ENCODE measurements at regions not wholly inside any gene's neighbourhood (a gene's known extent, or its start where the extent isn't known, plus 50 kb on each side); places are given as distances from the start of the nearest gene placed in this dataset.

DNA sequence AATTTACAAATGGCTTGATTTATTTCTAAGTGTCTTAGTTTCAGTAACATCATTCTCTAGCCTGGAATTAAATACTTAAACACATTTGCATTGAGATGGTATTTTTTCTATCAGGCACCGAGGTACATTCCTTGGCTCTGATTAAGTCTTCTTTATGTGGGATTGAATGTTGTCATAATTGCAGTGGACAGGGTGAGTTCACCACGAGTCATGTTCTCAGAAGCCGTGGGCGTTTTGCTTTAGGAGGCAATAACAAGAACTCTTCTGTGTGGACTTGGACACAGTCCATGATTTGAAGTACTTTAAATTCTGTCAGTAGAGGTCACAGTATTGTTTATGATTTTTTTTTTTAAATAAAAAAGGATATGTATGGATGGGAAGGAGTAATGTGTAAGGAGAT is 57.1 kb upstream of the EFHC2 start:
- TF ChIP-seq, protein P1, sequence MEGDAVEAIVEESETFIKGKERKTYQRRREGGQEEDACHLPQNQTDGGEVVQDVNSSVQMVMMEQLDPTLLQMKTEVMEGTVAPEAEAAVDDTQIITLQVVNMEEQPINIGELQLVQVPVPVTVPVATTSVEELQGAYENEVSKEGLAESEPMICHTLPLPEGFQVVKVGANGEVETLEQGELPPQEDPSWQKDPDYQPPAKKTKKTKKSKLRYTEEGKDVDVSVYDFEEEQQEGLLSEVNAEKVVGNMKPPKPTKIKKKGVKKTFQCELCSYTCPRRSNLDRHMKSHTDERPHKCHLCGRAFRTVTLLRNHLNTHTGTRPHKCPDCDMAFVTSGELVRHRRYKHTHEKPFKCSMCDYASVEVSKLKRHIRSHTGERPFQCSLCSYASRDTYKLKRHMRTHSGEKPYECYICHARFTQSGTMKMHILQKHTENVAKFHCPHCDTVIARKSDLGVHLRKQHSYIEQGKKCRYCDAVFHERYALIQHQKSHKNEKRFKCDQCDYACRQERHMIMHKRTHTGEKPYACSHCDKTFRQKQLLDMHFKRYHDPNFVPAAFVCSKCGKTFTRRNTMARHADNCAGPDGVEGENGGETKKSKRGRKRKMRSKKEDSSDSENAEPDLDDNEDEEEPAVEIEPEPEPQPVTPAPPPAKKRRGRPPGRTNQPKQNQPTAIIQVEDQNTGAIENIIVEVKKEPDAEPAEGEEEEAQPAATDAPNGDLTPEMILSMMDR (IDR thresholded peaks at IDR 0.05): no peak
- no peak for TF ChIP-seq POLR2A (IDR thresholded peaks at IDR 0.05)
